ENCODE measurements at regions not wholly inside any gene's neighbourhood (a gene's known extent, or its start where the extent isn't known, plus 50 kb on each side); places are given as distances from the start of the nearest gene placed in this dataset.

DNA sequence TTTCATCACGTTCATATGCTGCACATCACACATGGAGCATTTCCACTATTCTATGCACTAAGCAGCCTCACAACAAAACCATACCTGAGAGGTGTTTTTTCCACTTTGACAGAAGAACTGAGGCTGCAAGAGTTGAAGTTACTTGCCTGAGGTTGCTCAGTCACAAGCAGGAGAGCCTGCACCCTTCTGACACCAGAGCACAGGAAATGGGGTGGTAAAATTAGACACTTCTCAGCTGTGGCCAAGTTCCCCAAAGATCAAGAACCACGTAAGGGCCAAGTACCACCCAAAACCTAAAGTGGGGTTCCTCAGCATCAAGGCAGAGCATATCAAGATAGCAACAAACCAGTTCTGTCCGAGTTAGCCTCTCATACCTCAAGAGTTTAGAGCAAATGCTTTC, 185.8 kb downstream of the CAPZA3 start:
- H3K27ac ChIP-seq (ENCODE audit: low read depth, low read length, severe bottlenecking), result no peak overlapping the region
- no peaks in the 10 kb centered on the region for H3K4me1 ChIP-seq (ENCODE audit: control insufficient read depth, insufficient read depth, low read length, poor library complexity, severe bottlenecking)
- no peaks in the 10 kb centered on the region for H3K36me3 ChIP-seq (ENCODE audit: control insufficient read depth, insufficient read depth, low read length)
- no peaks in the 10 kb centered on the region for H3K9me3 ChIP-seq (ENCODE audit: control insufficient read depth, low read length)
- WGBS, 2 experiments (ENCODE audit: insufficient coverage in 2 of 2), result 73 to 88% methylated on average over 2 of the region's 3 CpGs
- no peak overlapping the region for H3K4me3 ChIP-seq (ENCODE audit: extremely low read depth, insufficient read depth, low read length, poor library complexity, severe bottlenecking)

DNA sequence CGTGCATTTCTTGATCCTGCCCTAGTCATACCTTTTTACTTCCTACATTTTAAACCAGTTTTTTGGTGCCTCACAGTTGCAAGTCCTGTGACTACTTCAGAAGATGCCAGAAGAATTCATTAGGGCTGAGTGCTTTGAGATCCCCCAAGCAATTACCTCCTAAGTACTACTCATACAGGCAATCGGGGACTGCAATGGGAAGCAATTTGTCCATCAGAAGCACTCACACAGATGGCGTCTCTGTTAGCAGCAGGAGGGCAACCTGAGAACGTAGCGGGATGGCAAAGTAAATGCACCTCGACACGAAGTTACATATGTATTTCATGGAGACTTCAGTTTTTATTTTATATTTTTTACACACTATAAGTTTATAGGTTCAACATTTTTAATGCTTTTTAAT, 188.3 kb downstream of the CAPZA3 start:
- Histone ChIP-seq H3K4me1 (ENCODE audit: control insufficient read depth, insufficient read depth, low read length, poor library complexity, severe bottlenecking) (no peaks in the 10 kb centered on the region), H3K9me3 (ENCODE audit: control insufficient read depth, low read length) (no peaks in the 10 kb centered on the region), H3K36me3 (ENCODE audit: control insufficient read depth, insufficient read depth, low read length) (no peaks in the 10 kb centered on the region), H3K27ac (ENCODE audit: low read depth, low read length, severe bottlenecking) (no peak overlapping the region), H3K4me3 (ENCODE audit: extremely low read depth, insufficient read depth, low read length, poor library complexity, severe bottlenecking) (no peak overlapping the region)
- 79 to 87% methylated on average over 3 to 4 of the region's 7 CpGs for WGBS, 2 experiments (ENCODE audit: insufficient coverage in 2 of 2)

DNA sequence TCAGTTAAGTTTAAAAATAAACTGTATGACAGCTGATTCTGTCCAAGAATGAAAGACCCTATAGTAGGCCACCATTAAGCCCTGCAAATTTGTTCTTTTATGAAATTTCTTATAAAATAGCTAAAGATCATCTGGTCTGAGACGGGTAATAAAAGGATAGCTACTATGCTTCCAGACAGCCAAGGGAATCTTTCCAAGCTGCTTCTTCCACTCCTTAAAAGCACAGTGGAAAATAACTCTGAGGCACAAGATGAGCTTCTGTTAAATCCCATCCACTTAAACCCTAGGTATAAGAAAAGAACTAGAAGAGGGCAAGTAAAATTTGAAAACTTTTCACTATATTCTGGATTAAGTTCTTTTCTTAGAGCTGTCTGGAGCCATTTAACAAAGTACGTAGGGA, 194.3 kb downstream of the CAPZA3 start:
- no peak overlapping the region for H3K27ac ChIP-seq (ENCODE audit: low read depth, low read length, severe bottlenecking)
- H3K9me3 ChIP-seq (ENCODE audit: control insufficient read depth, low read length), result no peaks in the 10 kb centered on the region
- no peak overlapping the region for H3K4me3 ChIP-seq (ENCODE audit: extremely low read depth, insufficient read depth, low read length, poor library complexity, severe bottlenecking)
- H3K4me1 ChIP-seq (ENCODE audit: control insufficient read depth, insufficient read depth, low read length, poor library complexity, severe bottlenecking), result no peaks in the 10 kb centered on the region
- WGBS, 2 experiments (ENCODE audit: insufficient coverage in 2 of 2), result 100% methylated on average over 1 of the region's 2 CpGs; no CpG with 5 or more reads in 1 of the 2 experiments
- no peaks in the 10 kb centered on the region for H3K36me3 ChIP-seq (ENCODE audit: control insufficient read depth, insufficient read depth, low read length)

DNA sequence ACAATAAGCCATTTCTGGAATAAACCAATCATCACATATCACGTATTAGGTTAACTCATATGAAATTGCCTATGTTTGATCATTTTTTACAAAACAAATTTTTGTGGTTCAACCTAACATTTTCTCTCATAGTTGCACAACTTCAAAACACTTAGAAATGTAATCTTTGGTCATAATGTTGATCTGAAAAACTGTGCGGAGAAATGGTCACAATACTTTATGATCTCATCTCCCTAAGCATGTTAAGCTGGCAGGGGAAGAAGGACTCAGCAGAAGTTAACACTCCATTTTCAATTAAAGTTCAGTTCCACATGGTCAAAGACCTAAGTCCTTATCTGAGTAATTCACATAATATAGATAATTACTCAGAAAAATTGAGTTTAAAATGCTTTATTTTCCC, 194.8 kb downstream of the CAPZA3 start:
- Histone ChIP-seq H3K27ac (ENCODE audit: low read depth, low read length, severe bottlenecking) (no peak overlapping the region), H3K4me3 (ENCODE audit: extremely low read depth, insufficient read depth, low read length, poor library complexity, severe bottlenecking) (no peak overlapping the region), H3K9me3 (ENCODE audit: control insufficient read depth, low read length) (no peaks in the 10 kb centered on the region), H3K4me1 (ENCODE audit: control insufficient read depth, insufficient read depth, low read length, poor library complexity, severe bottlenecking) (no peaks in the 10 kb centered on the region), H3K36me3 (ENCODE audit: control insufficient read depth, insufficient read depth, low read length) (no peaks in the 10 kb centered on the region)
- no CpG with 5 or more reads among the region's 2 CpGs for WGBS, 2 experiments (ENCODE audit: insufficient coverage in 2 of 2)

DNA sequence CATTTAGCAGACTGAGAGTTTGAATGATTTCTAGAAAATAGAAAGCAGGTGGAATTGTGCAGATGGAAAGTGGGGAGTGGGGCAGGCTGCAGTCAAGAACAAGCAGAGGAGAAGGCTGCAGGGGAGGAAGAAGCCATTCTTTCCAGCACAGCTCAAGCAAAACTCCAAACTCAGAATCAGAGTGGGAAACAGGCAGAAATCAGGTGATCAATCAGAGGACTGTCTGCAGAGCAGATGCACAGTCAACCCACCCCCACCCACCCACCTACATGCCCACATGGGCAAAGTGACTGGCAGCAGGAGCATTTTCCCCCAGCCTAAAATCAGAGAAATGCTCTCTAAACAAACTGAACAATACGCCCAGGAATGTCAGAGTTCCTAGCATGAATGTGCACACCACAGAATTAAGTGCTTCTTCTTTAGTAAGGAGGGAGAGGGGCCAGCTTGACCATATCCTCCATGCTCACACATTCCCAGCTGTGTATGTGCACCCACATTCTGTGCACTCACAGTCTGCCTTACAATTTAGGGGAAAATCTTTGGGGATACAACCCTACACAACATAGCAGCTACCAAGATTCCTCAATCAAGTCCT, 194.1 kb upstream of the PLEKHA5 start:
- Histone ChIP-seq H3K9me3 (ENCODE audit: control insufficient read depth, low read length) (no peaks in the 10 kb centered on the region), H3K36me3 (ENCODE audit: control insufficient read depth, insufficient read depth, low read length) (no peaks in the 10 kb centered on the region), H3K4me3 (ENCODE audit: extremely low read depth, insufficient read depth, low read length, poor library complexity, severe bottlenecking) (no peak overlapping the region), H3K4me1 (ENCODE audit: control insufficient read depth, insufficient read depth, low read length, poor library complexity, severe bottlenecking) (no peaks in the 10 kb centered on the region), H3K27ac (ENCODE audit: low read depth, low read length, severe bottlenecking) (no peak overlapping the region)
- no CpG with 5 or more reads among the region's 1 CpG for WGBS, 2 experiments (ENCODE audit: insufficient coverage in 2 of 2)

DNA sequence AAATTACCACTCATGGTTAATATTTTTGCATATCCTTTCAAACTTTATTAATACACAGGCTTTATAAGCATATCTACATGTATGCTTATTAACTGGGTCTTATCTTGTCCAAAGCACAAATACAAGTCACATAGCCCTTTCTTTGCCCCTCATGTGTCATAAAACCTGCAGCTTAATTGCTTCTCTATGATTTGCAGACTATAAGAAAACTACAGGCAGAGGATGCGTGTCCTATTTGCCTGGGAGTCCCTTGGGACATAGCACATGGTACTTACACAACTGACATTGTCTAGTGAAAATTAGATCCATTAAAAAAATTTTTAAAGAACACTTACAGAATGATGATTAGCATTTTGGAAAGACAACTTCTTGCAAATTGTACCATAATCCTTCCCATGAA, 190.5 kb upstream of the PLEKHA5 start:
- H3K27ac ChIP-seq (ENCODE audit: low read depth, low read length, severe bottlenecking), result no peak overlapping the region
- no CpG with 5 or more reads among the region's 1 CpG for WGBS, 2 experiments (ENCODE audit: insufficient coverage in 2 of 2)
- H3K4me1 ChIP-seq (ENCODE audit: control insufficient read depth, insufficient read depth, low read length, poor library complexity, severe bottlenecking), result no peaks in the 10 kb centered on the region
- H3K9me3 ChIP-seq (ENCODE audit: control insufficient read depth, low read length), result no peaks in the 10 kb centered on the region
- H3K4me3 ChIP-seq (ENCODE audit: extremely low read depth, insufficient read depth, low read length, poor library complexity, severe bottlenecking), result no peak overlapping the region
- no peaks in the 10 kb centered on the region for H3K36me3 ChIP-seq (ENCODE audit: control insufficient read depth, insufficient read depth, low read length)

DNA sequence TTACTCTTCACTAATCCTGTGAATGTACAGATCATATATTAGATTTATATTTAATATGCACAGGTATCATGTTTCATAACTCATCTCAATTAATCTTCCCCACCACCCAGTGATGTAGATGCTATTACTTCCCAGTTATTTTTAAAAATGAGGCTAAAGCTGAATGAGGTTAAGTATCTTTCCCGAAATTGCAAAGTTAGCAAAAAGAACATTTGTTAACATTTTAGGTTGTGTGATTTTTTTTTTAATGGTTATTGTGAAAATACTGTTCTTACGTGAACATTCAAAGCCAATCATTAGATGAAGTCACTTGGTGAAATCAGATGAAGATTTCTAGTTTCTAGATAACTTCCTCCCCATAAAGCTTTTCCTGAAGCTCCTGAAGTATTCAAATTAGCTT, 186.9 kb upstream of the PLEKHA5 start:
- WGBS, 2 experiments (ENCODE audit: insufficient coverage in 2 of 2), result 100% methylated on average over 1 to 2 of the region's 2 CpGs
- Histone ChIP-seq H3K9me3 (ENCODE audit: control insufficient read depth, low read length) (no peaks in the 10 kb centered on the region), H3K27ac (ENCODE audit: low read depth, low read length, severe bottlenecking) (no peak overlapping the region)

DNA sequence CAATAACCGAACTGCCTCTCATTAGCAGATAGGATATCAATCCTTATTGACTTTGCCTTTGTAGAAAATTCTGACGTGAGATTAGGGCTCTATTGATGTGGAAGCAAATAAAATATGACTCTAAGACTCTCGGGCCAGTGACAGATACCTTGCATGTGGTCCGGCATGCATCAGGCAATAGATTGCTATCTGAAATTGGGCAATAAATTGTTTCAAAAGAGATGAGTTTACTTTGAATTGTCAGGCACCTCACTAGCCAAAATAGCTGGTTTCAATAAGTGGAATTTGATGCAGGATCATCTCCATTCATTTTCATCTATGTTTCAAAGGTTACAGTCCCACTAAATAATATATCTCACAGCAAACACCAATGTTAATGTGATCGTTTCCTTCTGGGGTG, 186.3 kb upstream of the PLEKHA5 start:
- Histone ChIP-seq H3K4me3 (ENCODE audit: extremely low read depth, insufficient read depth, low read length, poor library complexity, severe bottlenecking) (no peak overlapping the region), H3K27ac (ENCODE audit: low read depth, low read length, severe bottlenecking) (no peak overlapping the region)
- WGBS, 2 experiments (ENCODE audit: insufficient coverage in 2 of 2), result 0 to 71% methylated on average over 1 to 4 of the region's 5 CpGs

More for the DNA sequence above, 186.9 kb upstream of the PLEKHA5 start:
- H3K36me3 ChIP-seq (ENCODE audit: control insufficient read depth, insufficient read depth, low read length), result no peaks in the 10 kb centered on the region
- H3K4me1 ChIP-seq (ENCODE audit: control insufficient read depth, insufficient read depth, low read length, poor library complexity, severe bottlenecking), result no peaks in the 10 kb centered on the region
- H3K4me3 ChIP-seq (ENCODE audit: extremely low read depth, insufficient read depth, low read length, poor library complexity, severe bottlenecking), result no peak overlapping the region

DNA sequence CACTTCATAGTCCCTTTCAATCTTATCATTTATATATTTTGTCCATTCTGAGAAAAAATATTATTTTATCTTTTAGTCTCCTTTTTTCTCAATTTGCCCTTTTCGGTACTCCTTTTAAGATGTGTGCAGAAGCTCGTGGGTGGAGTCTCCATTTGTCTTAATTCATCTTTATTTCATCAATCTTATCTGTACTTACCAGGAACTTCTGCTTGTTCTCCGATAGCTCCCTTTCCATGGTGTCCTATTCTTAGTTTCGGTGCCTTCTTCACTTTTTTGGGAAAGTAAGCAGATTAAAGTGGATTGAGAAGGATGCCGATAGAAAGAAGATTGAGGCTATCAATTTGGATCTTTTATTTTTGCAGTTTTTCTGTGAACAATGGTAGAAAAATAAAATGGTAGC, 183.4 kb upstream of the PLEKHA5 start:
- 83% methylated on average over 2 of the region's 5 CpGs; no CpG with 5 or more reads in 1 of the 2 experiments for WGBS, 2 experiments (ENCODE audit: insufficient coverage in 2 of 2)
- Histone ChIP-seq H3K9me3 (ENCODE audit: control insufficient read depth, low read length) (no peaks in the 10 kb centered on the region), H3K4me1 (ENCODE audit: control insufficient read depth, insufficient read depth, low read length, poor library complexity, severe bottlenecking) (no peaks in the 10 kb centered on the region), H3K36me3 (ENCODE audit: control insufficient read depth, insufficient read depth, low read length) (no peaks in the 10 kb centered on the region), H3K4me3 (ENCODE audit: extremely low read depth, insufficient read depth, low read length, poor library complexity, severe bottlenecking) (no peak overlapping the region), H3K27ac (ENCODE audit: low read depth, low read length, severe bottlenecking) (no peak overlapping the region)

More for the DNA sequence above, 186.3 kb upstream of the PLEKHA5 start:
- Histone ChIP-seq H3K36me3 (ENCODE audit: control insufficient read depth, insufficient read depth, low read length) (no peaks in the 10 kb centered on the region), H3K4me1 (ENCODE audit: control insufficient read depth, insufficient read depth, low read length, poor library complexity, severe bottlenecking) (no peaks in the 10 kb centered on the region), H3K9me3 (ENCODE audit: control insufficient read depth, low read length) (no peaks in the 10 kb centered on the region)

DNA sequence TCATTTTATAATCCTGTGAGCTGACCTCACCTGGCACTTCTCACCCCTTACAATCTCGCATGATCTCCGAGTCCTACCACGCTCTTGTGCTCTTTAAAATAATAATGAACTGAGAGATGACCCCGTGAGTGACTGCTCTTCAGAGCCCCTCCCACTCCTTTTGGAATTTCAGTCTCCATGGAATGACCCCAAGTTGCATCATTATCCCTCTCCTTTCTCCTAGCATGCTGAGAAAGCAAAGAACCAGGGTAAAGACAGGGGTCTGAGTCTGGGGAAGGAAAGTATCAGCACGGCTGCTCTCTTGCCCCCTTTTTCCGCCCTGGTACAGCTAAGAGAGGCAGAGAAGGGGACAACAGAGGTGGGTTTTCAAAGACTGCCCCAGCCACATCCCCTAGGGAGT, 178.3 kb upstream of the PLEKHA5 start:
- H3K4me3 ChIP-seq (ENCODE audit: extremely low read depth, insufficient read depth, low read length, poor library complexity, severe bottlenecking), result no peak overlapping the region
- 64 to 66% methylated on average over 2 to 5 of the region's 6 CpGs for WGBS, 2 experiments (ENCODE audit: insufficient coverage in 2 of 2)
- no peaks in the 10 kb centered on the region for H3K36me3 ChIP-seq (ENCODE audit: control insufficient read depth, insufficient read depth, low read length)
- H3K4me1 ChIP-seq (ENCODE audit: control insufficient read depth, insufficient read depth, low read length, poor library complexity, severe bottlenecking), result peaks cover 7% of the 10 kb centered on the region
- H3K27ac ChIP-seq (ENCODE audit: low read depth, low read length, severe bottlenecking), result no peak overlapping the region
- no peaks in the 10 kb centered on the region for H3K9me3 ChIP-seq (ENCODE audit: control insufficient read depth, low read length)

DNA sequence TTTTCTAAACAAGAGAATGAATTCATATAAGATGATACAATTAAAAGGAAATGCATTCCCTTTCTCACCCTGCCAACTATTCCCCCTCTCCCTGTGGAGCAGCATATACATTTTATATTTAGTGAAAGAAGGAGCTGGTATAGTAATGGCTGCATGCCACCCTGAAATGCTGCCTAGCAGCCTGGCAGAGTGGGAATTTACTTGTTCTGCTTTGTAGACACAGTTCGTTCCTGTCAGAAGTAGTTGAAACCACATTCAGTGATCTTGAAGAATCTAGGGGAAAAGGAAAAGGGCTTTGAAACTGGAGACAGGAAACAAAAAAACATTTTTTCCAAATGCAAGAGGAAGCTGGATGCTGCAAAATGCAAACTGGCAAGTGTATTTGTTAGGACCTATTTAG, 176.0 kb upstream of the PLEKHA5 start:
- 92 to 100% methylated on average over 1 of the region's 1 CpG for WGBS, 2 experiments (ENCODE audit: insufficient coverage in 2 of 2)
- H3K4me3 ChIP-seq (ENCODE audit: extremely low read depth, insufficient read depth, low read length, poor library complexity, severe bottlenecking), result no peak overlapping the region
- peaks cover 7% of the 10 kb centered on the region for H3K4me1 ChIP-seq (ENCODE audit: control insufficient read depth, insufficient read depth, low read length, poor library complexity, severe bottlenecking)

More for the DNA sequence above, 176.0 kb upstream of the PLEKHA5 start:
- H3K27ac ChIP-seq (ENCODE audit: low read depth, low read length, severe bottlenecking), result no peak overlapping the region
- no peaks in the 10 kb centered on the region for H3K9me3 ChIP-seq (ENCODE audit: control insufficient read depth, low read length)
- no peaks in the 10 kb centered on the region for H3K36me3 ChIP-seq (ENCODE audit: control insufficient read depth, insufficient read depth, low read length)
